ENCODE measurements at regions not wholly inside any gene's neighbourhood (a gene's known extent, or its start where the extent isn't known, plus 50 kb on each side); places are given as distances from the start of the nearest gene placed in this dataset.

DNA sequence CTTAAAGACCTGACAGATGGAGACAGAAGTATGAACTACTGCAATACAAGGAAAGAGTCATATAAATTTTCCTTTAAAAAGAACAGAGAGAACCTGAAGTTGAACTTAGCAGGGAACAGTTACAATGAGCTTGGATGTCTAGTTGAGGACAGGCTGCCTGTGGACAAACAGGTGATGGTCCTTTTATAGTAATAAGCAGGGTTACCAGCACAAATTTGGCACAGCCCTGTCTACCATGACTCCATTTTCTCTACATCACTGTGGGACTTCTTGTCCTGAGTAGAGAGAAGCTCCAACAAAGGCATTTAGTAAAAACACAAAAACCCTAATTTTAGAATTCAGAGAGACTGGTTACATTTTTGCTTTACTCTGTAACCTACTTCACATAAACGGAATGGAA, 448.1 kb downstream of the PLCL1 start:
- TF ChIP-seq EP300 (IDR thresholded peaks at IDR 0.05; ENCODE audit: borderline replicate concordance) = no peak
- no peak for TF ChIP-seq TEAD4 (IDR thresholded peaks at IDR 0.05)
- no peak for TF ChIP-seq MAX (IDR thresholded peaks at IDR 0.05)
- TF ChIP-seq RAD21 (IDR thresholded peaks at IDR 0.05; ENCODE audit: low read depth) = no peak
- no peak for TF ChIP-seq TAF1 (IDR thresholded peaks at IDR 0.05; ENCODE audit: low read depth)
- TF ChIP-seq REST (IDR thresholded peaks at IDR 0.05; ENCODE audit: low read depth) = no peak
- no peak for TF ChIP-seq FOXM1 (IDR thresholded peaks at IDR 0.05; ENCODE audit: borderline replicate concordance, low read depth)
- TF ChIP-seq CEBPB (IDR thresholded peaks at IDR 0.05) = no peak
- TF ChIP-seq ZBTB7A (IDR thresholded peaks at IDR 0.05; ENCODE audit: low read depth) = no peak

Measured in Ishikawa (cell line).